NCI-H226 (cell line): ENCODE measurements at regions not wholly inside any gene's neighbourhood (a gene's known extent, or its start where the extent isn't known, plus 50 kb on each side); places are given as distances from the start of the nearest gene placed in this dataset.

Source experiments
- DNase-seq: peaks from one replicate; pipeline ENCODE4 v3.0.0-alpha.2; 2015

DNA sequence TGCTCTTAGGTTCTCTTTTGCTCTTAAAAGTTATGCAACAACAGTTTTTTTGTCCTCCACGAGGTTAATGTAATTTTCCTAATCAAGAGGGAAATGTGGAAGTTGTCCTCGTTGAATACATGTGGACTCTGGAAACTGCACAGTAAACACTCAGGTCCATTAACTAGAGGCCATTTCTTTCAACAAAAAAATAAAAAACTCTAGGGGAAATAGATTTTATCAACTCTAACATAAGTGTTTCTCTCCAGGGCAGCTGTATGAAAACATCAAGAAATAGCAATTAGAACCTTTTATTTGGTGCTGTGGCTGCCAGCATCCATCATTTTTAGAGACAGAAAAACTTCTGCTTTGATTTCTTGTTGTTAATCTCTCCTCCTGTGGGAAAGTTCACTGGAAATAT is 288.6 kb downstream of the ICE1 start:
- no peak for DNase-seq

DNA sequence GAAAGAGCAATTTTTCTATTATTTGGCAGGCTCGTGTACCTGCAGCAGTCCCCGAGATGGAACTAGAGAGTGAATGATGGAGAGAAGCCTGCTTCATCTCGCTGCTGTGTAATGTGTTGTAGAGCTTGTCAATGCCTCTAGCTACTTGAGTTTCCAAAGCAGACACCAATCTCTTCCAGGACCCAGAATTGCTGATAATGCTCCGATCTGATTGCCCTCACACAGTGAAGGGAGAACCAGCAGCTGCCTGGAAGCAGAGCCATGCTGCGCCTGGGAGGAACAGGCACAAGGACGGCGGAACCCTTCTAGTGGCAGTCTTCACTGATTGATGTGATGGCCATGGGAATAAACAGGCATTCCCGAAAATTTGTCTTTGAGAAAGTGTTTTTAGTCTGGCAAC is 288.0 kb downstream of the ICE1 start:
- DNase-seq: no peak

DNA sequence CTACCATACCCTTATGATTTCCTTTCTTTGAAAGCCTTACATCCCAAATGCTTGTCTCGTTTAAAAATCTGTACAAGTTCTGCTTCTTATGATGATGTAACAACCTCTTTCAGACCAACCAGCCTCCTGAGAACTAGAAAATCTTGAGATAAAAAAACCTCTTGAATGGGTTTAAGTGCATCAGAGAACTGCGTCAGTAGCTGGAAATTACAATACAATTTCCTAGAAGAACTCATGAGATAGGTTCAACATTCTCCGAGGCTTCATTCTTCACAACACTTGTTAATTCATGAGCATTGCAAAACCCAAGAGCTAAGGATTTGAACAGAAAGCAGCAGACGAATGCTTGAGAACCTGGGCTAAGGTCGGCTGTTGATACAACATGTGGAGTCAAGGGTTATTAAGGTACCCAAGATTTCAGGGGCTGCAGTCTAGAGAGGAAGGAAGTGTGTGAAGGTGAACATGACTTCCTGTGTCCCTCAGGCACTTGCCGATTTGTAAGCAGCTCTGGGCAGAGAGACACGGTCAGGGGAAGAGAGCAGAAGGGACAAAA is 286.0 kb downstream of the ICE1 start:
- no peak for DNase-seq

DNA sequence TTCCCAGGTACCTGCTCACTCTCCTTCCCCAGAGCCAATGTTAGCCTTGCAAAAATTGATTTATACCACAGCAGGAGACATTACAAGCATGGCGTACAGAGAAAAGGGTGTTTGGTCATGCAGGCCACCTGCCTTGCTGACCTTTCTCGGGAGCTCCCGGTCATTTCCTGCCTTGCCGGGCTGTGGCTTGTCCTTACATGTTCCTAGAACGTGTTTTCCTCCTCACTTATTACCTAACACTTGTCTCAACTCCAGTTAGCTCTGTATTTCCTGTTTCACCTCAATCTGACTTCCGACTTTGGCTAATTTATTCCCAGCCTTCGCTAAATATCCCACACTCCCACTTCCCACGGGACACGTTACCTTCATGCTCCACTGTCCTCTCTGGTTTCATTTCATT is 282.5 kb downstream of the ICE1 start:
- no peak for DNase-seq

DNA sequence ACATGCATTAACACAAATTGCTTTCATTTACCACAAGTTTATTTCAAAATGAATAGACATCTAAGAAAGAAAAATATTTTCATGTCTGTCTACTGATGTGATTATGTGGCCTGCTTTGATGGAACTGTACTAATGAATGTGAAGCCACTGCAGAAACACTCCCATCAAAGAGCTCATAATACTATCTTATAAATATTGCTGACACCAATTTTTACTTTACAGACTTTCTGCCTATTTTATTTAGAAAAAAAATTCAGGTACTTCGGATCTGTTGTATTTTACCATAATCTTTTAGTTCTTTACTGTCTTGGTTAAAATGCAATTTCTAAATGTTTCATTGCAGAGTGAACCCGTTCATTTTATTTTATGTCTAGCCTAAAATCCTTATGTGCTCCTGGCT is 281.9 kb downstream of the ICE1 start:
- DNase-seq: no peak

DNA sequence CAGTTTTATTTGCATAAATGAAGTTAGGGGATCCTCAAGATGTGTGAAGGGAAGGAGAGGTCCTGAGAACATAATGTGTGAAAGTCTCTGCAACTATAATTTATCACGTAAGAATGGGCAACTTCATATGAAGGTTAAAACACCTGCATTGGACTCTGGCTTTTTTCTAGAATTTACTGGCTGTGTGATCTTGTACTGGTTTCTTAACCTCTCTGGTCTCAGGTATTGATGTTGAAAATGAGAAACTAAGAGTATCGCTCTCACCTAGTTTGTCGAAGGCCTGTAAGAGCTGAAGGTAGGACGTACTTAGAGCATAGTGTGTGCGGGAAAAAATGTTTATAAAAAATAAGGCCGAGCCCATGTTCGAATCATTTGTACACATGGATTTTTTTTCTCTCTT is 280.5 kb downstream of the ICE1 start:
- no peak for DNase-seq

DNA sequence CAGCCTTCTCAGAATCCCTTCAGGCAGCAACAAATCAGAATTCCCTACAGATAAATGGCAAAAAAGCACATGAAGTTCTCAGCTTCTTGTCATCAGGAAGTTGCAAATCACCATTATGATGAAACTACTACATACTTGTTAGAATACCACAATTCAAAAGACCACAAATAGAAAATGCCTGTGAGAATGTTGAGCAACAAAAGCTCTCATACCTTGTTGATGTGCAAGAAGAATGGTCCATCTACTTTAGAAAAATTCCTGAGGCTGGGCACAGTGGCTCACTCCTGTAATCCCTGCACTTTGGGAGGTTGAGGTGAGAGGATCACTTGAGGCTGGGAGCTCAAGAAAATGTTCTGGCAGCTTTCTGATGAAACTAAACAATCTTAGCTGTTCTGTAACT is 278.1 kb downstream of the ICE1 start:
- peak; percentile 9 for DNase-seq

DNA sequence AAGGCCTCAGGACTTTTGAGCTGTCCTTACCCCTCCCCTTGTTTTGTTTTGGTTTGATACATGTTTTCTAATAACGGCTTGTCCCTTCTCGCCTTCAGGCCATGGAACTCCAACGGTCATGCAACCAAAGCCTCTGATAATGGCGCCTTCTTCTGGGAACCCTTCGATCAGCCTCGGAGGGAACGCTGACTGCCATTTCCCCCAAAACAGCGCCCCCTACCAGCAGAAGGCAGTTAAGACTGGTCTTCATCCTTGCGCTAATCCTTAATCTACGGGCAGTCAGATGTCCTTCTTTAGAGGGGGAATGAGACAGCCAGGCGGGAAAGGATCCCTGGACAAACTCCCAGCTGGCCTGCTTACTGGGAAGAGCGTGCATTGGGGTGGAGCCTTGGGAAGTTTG is 276.6 kb downstream of the ICE1 start:
- DNase-seq: no peak

DNA sequence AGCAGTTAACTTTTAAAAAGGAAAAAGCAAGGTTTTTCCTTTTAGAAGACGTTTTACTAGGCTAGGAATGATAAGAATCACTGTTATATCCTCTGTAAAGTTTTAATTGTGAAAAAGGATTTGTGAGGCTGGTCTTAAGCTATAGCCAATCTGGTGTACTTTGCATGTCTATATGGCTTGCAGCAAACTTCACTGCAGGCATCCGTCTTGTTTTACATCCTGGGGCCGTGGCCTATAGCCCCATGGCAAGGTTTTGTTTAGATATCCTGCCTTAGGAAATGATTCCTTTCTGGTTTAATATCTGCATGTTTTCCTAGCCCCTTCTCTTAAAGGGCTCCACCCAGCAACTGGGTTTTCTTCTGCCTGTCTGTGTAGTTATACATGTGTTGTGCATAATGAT is 272.8 kb downstream of the ICE1 start:
- no peak for DNase-seq

DNA sequence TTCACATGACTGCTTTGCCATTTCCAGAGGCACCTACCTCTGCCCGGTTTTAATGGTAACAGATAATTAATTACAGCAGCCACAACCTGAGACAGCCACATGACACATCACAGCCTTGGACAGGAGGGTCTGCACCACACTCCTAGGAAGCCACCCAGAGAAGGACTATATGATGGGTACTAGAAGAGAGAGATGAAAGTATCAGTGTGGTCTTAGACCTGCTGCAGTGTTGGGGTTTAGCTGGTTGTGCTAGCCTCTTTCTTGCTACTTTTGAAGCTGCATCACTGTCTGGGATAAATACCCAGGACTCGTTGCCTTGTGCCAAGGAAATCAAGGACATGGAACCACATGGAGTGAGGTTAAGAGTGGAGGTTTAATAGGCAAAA is 266.4 kb downstream of the ICE1 start:
- no peak for DNase-seq

DNA sequence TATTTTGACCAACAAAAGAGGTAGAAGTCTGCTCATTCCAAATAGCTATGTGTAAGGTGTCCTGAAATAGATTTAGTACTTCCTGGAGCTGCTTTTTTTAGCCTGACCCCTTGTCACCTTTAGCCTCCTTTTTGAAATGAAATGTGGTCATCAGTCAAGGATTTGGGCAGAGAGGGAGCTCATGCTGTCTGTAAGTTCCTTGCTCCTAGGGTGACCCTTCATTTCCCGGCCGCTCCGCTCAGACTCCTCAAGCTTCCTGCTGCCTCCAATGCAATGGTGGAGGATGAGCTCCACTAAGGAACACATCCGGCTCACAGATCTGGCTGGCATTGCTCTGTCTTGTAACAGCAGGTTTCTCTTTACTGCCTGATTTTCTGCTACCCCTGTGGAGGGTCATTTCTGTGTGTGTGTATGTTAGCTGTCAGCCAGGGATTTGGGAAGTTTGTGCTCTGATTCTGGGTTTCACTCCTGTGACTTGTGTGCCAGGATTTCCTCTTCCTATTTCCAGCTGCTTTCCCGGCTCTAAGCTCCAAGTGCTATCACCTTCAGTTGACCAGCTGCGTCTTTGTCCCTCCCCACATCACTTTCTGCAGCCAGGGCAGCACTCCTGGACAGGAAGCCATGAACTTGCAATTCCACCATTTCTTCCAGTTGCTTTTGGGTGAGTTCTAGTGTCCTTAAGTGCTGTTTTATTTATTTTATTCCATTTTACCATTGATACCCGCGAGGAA is 265.9 kb downstream of the ICE1 start:
- DNase-seq: no peak

DNA sequence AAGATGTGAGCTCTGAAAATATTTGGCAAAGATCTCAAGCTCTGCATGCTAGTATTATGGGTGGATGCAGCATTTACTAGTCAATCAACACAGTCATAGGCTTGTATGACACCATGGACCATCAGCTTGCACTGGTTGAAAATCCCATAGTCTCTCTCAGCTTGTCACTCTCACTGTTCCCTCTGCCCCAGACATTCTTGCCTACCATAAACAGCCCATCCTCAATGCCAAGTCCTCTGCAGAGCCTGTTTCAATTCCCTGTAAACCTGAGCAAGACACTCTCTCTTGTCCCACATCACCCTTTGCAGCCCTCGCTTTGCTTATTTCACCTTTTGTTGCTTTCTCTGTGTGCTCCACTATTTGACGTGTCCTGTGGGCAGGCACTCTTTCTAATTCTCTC is 264.6 kb downstream of the ICE1 start:
- DNase-seq: no peak

DNA sequence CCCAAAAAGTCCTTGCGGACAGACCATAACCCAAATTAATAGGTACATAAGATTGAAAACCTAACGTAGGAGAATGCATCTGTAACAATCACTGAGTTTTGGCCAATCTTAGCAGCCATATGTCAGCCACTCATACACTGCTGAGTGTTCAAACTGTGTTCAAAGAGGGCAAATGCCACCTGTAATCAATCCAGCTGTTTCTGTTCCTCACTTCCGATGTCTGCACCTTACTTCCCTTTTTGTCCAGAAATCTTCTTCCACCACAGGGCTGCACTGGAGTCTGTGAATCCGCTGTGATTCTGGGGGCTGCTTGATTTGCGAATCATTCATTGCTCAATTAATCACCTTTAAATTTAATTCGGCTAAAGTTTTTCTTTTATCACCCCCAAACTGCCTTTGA is 263.9 kb downstream of the ICE1 start:
- no peak for DNase-seq

DNA sequence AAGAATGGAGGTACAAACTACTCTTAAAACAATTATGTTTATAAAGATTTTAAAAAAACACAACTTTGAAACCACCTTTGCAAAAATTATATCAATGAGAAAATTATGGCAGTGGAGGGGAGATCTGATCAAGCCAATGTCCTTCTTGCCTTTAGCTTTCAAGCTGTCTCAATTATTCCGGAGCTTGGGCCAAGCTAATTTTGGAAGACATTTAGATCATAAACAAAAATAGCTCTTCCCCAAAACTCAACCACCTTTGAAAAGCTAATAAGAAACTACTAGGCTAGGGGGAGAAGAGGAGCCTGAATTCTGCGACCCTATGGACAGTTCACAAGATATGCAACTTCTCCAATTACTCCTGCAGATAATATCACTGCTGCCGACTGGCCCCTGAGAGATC is 263.3 kb downstream of the ICE1 start:
- no peak for DNase-seq

DNA sequence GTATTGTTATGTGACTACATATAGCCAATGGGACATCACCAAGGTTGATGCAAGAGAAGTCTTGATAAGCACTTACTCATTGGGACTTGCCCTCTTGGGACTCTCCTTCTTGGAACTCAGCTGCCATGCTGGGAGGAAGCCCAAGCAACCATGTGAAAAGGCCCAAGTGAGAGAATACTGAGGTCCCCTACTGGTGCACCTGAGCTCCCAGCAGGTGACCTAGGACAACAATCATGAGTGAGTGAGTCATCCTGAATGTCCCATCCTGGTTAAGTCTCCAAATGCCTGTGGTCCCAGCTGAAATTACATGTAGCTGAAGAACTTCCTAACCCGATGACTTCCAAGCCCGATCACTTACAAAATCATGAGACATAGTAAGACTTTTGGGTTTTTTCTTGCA is 260.7 kb downstream of the ICE1 start:
- no peak for DNase-seq

DNA sequence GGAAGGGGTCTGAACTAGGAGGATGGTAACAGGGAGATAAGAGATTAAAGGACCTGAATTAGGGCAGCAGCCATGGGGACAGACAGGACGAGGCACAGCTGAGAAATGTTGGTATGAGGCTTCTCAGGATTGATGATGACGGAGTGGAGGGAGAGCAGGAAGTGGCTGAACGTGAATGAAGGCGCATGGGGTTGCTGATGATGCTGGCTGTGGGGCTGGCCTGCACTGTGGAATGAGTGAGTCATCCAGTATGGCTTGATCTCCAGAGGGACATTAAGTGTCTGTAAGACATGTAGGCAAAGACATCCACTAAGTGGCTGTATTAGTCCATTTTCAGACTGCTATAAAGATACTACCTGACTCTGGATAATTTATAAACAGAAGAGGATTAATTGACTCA is 256.4 kb downstream of the ICE1 start:
- DNase-seq: no peak

DNA sequence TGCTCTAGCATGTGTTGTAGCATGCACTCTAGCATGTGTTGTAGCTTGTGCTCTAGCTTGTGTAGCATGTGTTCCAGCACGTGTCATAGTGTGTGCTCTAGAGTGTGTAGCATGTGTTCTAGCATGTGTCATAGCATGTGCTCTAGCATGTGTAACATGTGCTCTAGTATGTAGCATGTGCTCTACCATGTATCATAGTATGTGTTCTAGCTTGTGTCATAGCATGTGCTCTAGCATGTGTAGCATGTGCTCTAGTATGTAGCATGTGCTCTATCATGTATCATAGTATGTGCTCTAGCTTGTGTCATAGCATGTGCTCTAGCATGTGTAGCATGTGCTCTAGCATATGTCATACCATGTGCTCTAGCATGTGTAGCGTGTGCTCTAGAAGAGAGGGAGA is 255.3 kb downstream of the ICE1 start:
- no peak for DNase-seq

DNA sequence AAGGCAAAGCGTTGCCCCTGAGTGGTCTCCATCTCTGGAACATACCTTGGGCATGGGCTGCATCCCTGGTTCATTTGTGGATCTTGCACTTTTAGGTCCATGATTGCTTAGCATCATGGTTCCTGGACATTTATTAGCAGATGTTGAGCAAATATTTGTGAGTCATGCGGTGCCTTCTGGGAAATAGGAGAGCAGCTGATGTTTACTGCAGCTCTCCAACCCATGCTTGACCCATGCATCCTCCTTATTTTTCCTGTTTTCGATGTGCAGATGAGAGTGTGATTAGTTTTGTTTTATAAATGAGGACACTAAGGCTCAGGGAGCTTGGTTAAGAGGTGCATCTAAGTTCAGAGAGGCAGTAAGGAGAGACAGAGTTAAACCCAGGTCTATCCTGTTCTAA is 253.7 kb downstream of the ICE1 start:
- no peak for DNase-seq

DNA sequence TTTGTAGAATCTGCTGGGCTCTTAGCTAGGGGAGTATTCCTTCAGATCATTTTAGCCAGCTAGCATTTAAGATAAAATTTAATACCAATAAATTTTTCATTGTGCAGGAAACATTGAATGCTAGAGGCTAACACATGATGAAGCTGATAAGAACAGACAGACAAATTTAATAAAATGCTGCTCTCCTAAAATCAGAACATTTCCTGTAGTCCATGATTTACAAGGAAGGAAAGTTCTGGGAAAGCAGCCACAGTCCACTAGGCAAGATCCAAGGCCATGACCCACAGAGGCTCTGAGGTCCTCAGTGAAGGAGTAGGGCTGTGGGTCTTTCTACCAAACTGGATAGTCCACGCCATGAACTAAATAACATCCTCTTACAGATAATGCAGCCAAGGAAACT is 253.0 kb downstream of the ICE1 start:
- no peak for DNase-seq

DNA sequence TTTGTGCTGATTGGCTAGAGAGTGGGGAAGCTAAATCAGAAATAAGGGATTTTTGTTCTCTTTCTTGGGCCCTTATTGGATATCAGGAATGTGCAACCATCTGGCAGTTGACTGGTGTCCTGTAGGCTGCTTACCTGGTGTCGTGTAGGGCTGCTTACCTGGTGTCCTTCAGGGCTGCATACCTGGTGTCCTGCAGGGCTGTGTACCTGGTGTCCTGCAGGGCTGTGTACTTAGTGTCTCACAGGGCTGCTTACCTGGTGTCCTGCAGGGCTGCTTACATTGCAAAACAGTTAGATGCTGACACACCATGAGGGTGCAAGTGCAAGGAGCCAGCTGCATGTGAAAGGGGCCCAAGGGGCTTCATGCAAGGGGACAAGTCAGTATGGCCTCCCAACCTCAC is 249.3 kb downstream of the ICE1 start:
- DNase-seq: no peak

DNA sequence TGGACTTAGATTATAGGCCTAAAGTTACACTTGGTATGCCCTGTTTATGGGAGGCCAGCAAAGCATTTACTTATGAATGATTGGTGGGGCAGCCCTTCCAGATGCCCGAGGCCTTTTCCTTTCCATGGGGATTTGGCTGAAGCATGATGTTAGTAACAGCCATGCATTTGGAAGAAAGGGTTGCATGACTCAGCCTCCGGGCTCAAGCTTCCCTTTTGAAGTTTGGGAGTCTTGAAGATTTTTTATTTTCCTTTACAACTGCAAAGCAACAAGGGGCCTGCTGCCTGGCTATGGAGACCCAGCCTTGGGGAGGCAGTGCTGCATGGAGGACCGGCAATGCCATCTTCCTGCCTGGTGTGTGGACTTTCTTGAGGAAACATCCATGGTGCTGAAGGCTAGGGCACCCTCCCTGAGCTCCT is 244.7 kb downstream of the ICE1 start:
- peak; percentile 67 for DNase-seq

DNA sequence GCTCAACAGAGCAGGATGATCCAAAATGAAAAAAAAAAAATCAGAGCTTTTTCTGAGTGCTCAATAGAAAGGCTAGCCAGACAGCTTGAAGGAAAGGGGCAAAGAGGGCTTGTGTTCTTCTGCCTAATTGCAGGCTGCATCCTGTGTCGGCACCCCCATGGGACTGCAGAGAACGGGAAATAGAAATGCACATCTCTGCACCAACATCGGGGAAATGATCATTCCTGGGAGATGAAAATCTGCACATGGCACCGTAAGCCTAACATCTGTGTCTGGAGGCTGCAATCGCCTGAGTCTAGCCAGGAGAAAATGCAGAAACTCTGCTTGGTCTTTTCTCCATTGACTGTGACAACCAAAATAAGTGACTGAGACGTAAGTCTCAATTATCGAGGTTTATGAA is 243.9 kb downstream of the ICE1 start:
- no peak for DNase-seq

DNA sequence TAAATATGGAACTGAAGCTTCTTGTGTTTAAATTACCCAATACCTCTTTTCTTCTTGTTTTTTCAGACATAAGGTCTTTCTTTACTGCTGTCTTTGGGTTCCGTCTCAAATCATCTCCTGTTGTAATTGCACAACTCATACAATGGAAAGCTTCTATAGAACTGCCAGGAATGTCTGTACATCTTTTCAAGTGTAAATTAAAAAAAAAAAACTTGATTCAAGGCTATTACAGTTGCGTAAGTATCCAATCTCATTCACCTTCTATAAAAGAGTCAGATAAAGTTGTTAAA is 243.5 kb downstream of the ICE1 start:
- DNase-seq: no peak

DNA sequence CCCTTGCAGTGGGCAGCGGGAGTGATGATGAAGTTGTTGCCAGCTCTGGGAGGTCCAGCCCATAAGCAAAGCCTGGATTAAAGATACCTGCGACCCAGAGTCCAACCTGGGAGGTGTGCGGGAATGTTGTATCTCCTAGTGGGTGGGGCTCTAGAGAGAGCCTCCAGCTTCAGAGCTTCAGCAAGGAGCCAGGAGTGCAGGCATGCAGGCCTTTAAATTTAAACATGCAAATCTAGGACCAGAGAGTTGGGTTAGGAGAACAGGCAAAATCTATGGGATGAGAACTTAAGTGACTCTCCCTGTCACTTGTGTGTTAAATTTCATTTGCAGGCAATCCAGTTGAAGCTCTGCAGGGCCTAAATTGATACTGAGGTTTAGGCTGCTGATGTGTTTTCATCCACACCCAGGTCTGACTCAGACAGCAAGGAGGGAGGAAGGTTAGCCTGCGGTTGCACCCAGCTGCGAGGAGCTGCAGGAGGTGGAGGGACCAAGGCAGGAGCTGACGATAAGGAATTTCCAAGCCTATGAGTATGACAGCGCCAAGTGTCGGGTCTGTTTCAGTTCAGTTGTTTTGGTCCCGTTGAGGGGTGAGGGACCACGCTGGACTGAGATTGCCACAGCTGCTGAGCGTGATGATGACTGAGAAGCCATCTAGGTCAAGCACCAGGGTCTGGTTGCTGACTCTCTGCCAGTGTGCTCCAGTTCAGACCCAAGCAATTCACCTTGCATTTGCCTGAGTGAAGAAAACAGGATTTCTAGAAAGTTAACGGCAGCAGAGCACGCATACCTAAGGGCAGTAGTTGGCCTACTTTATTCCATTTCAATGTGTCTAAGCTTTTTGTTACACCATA is 243.0 kb downstream of the ICE1 start:
- peak; percentile 84 for DNase-seq
